Lower leg skin (tissue), 3 donors: ENCODE measurements at regions not wholly inside any gene's neighbourhood (a gene's known extent, or its start where the extent isn't known, plus 50 kb on each side); places are given as distances from the start of the nearest gene placed in this dataset.

Experiments used
- CTCF ChIP-seq, 3 donors: fragments of 450-650 bp; IDR thresholded peaks; one replicate each; pipeline ENCODE4 v1.5.1; 2016; ENCODE audit warnings: antibody characterized with exemption in 3 of 3, mild to moderate bottlenecking in 3 of 3, moderate library complexity in 2 of 3
- POLR2A ChIP-seq, 2 donors: fragments of 450-650 bp; IDR thresholded peaks; one replicate each; pipeline ENCODE4 v1.6.1; 2016 to 2017; ENCODE audit warnings: antibody characterized with exemption in 2 of 2, mild to moderate bottlenecking in 1 of 2, moderate library complexity in 1 of 2

- no peak for TF ChIP-seq CTCF (IDR thresholded peaks at IDR 0.05)
- TF ChIP-seq POLR2A (IDR thresholded peaks at IDR 0.05) = no peak
Measured at GRCh38 chr6:14048837-14049236, 68.7 kb upstream of the CD83 start.
